ENCODE measurements at regions not wholly inside any gene's neighbourhood (a gene's known extent, or its start where the extent isn't known, plus 50 kb on each side); places are given as distances from the start of the nearest gene placed in this dataset.

DNA sequence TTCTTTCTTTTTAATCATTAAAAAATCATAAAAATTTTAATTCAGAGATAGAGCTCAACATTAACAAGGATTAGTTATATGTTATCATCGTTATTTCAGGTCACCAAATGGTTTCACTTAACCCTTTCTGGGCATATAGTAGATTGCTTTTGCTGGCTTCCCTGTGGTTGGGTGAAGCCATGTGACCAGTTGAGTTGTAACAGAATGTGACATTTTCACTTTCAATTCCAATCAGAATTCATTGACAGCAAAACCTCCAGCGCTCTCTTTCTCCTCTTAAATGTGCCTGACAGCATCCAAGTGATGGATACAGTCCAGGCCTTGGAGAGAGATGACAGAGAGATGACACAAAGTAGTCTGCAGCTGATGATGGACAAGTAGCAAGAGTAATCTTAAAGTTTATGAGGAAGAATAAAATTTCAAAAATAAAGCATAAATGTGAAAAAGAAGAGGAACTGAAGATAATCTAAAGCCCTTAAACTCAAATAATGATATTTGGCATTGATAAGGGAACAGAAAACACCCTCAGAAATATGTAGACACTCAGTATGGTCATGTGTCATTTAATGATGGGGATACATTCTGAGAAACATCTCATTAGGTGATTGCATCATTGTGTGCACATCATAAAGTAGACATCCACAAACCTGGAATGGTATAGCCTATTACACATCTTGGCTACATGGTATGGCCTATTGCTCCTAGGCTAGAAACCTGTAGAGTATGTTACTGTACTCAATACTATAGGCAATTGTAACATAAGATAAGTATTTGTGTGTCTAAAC lies 92.3 kb upstream of the QRFPR start:
- Mint-ChIP-seq H3K36me3 (ENCODE audit: low read depth) (peaks cover 5% of the 10 kb centered on the region; the same call in 1 of the 3 replicates), H3K27me3 (ENCODE audit: insufficient read depth, low read depth, poor library complexity) (peaks cover 2% of the 10 kb centered on the region), H3K9me3 (peaks cover 12% of the 10 kb centered on the region), H3K4me1 (no peaks in the 10 kb centered on the region; the same call in 2 of the 3 replicates), H3K4me3 (no peak overlapping the region), H3K27ac (no peak overlapping the region)
- no peaks in the 10 kb centered on the region for H3F3A ChIP-seq (replicated peaks; ENCODE audit: low read depth)
- no peak for TF ChIP-seq JUNB (IDR thresholded peaks at IDR 0.05; ENCODE audit: unreplicated experiment)
- no peak for TF ChIP-seq NANOG (IDR thresholded peaks at IDR 0.05; ENCODE audit: borderline replicate concordance)
- no peak for TF ChIP-seq POLR2AphosphoS5 (IDR thresholded peaks at IDR 0.05; ENCODE audit: low read depth)
- TF ChIP-seq, protein P1, sequence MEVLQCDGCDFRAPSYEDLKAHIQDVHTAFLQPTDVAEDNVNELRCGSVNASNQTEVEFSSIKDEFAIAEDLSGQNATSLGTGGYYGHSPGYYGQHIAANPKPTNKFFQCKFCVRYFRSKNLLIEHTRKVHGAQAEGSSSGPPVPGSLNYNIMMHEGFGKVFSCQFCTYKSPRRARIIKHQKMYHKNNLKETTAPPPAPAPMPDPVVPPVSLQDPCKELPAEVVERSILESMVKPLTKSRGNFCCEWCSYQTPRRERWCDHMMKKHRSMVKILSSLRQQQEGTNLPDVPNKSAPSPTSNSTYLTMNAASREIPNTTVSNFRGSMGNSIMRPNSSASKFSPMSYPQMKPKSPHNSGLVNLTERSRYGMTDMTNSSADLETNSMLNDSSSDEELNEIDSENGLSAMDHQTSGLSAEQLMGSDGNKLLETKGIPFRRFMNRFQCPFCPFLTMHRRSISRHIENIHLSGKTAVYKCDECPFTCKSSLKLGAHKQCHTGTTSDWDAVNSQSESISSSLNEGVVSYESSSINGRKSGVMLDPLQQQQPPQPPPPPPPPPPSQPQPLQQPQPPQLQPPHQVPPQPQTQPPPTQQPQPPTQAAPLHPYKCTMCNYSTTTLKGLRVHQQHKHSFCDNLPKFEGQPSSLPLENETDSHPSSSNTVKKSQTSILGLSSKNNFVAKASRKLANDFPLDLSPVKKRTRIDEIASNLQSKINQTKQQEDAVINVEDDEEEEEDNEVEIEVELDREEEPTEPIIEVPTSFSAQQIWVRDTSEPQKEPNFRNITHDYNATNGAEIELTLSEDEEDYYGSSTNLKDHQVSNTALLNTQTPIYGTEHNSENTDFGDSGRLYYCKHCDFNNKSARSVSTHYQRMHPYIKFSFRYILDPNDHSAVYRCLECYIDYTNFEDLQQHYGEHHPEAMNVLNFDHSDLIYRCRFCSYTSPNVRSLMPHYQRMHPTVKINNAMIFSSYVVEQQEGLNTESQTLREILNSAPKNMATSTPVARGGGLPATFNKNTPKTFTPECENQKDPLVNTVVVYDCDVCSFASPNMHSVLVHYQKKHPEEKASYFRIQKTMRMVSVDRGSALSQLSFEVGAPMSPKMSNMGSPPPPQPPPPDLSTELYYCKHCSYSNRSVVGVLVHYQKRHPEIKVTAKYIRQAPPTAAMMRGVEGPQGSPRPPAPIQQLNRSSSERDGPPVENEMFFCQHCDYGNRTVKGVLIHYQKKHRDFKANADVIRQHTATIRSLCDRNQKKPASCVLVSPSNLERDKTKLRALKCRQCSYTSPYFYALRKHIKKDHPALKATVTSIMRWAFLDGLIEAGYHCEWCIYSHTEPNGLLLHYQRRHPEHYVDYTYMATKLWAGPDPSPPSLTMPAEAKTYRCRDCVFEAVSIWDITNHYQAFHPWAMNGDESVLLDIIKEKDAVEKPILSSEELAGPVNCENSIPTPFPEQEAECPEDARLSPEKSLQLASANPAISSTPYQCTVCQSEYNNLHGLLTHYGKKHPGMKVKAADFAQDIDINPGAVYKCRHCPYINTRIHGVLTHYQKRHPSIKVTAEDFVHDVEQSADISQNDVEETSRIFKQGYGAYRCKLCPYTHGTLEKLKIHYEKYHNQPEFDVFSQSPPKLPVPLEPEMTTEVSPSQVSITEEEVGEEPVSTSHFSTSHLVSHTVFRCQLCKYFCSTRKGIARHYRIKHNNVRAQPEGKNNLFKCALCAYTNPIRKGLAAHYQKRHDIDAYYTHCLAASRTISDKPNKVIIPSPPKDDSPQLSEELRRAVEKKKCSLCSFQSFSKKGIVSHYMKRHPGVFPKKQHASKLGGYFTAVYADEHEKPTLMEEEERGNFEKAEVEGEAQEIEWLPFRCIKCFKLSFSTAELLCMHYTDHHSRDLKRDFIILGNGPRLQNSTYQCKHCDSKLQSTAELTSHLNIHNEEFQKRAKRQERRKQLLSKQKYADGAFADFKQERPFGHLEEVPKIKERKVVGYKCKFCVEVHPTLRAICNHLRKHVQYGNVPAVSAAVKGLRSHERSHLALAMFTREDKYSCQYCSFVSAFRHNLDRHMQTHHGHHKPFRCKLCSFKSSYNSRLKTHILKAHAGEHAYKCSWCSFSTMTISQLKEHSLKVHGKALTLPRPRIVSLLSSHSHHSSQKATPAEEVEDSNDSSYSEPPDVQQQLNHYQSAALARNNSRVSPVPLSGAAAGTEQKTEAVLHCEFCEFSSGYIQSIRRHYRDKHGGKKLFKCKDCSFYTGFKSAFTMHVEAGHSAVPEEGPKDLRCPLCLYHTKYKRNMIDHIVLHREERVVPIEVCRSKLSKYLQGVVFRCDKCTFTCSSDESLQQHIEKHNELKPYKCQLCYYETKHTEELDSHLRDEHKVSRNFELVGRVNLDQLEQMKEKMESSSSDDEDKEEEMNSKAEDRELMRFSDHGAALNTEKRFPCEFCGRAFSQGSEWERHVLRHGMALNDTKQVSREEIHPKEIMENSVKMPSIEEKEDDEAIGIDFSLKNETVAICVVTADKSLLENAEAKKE (CRISPR knock-in tag; IDR thresholded peaks at IDR 0.05): no peak
- TF ChIP-seq, protein P2, sequence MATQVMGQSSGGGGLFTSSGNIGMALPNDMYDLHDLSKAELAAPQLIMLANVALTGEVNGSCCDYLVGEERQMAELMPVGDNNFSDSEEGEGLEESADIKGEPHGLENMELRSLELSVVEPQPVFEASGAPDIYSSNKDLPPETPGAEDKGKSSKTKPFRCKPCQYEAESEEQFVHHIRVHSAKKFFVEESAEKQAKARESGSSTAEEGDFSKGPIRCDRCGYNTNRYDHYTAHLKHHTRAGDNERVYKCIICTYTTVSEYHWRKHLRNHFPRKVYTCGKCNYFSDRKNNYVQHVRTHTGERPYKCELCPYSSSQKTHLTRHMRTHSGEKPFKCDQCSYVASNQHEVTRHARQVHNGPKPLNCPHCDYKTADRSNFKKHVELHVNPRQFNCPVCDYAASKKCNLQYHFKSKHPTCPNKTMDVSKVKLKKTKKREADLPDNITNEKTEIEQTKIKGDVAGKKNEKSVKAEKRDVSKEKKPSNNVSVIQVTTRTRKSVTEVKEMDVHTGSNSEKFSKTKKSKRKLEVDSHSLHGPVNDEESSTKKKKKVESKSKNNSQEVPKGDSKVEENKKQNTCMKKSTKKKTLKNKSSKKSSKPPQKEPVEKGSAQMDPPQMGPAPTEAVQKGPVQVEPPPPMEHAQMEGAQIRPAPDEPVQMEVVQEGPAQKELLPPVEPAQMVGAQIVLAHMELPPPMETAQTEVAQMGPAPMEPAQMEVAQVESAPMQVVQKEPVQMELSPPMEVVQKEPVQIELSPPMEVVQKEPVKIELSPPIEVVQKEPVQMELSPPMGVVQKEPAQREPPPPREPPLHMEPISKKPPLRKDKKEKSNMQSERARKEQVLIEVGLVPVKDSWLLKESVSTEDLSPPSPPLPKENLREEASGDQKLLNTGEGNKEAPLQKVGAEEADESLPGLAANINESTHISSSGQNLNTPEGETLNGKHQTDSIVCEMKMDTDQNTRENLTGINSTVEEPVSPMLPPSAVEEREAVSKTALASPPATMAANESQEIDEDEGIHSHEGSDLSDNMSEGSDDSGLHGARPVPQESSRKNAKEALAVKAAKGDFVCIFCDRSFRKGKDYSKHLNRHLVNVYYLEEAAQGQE (IDR thresholded peaks at IDR 0.05; ENCODE audit: unreplicated experiment): no peak
- TF ChIP-seq, protein P3, sequence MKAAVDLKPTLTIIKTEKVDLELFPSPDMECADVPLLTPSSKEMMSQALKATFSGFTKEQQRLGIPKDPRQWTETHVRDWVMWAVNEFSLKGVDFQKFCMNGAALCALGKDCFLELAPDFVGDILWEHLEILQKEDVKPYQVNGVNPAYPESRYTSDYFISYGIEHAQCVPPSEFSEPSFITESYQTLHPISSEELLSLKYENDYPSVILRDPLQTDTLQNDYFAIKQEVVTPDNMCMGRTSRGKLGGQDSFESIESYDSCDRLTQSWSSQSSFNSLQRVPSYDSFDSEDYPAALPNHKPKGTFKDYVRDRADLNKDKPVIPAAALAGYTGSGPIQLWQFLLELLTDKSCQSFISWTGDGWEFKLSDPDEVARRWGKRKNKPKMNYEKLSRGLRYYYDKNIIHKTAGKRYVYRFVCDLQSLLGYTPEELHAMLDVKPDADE (IDR thresholded peaks at IDR 0.05): no peak
- TF ChIP-seq, protein P4, sequence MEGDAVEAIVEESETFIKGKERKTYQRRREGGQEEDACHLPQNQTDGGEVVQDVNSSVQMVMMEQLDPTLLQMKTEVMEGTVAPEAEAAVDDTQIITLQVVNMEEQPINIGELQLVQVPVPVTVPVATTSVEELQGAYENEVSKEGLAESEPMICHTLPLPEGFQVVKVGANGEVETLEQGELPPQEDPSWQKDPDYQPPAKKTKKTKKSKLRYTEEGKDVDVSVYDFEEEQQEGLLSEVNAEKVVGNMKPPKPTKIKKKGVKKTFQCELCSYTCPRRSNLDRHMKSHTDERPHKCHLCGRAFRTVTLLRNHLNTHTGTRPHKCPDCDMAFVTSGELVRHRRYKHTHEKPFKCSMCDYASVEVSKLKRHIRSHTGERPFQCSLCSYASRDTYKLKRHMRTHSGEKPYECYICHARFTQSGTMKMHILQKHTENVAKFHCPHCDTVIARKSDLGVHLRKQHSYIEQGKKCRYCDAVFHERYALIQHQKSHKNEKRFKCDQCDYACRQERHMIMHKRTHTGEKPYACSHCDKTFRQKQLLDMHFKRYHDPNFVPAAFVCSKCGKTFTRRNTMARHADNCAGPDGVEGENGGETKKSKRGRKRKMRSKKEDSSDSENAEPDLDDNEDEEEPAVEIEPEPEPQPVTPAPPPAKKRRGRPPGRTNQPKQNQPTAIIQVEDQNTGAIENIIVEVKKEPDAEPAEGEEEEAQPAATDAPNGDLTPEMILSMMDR (conservative IDR thresholded peaks at IDR 0.05; ENCODE audit: low read depth in 2 of 2): no peak
- no peak for TF ChIP-seq ZNF331 (CRISPR knock-in tag; IDR thresholded peaks at IDR 0.05; ENCODE audit: low read depth)
- TF ChIP-seq EZH2phosphoT487 (IDR thresholded peaks at IDR 0.05; ENCODE audit: unreplicated experiment): no peak
- no peak for TF ChIP-seq STAT1 (IDR thresholded peaks at IDR 0.05; ENCODE audit: unreplicated experiment)
- no peaks in the 10 kb centered on the region for H3K79me2 ChIP-seq (replicated peaks; ENCODE audit: insufficient read depth)
- no peak overlapping the region for H3K4me3 ChIP-seq
- H3K27me3 ChIP-seq (ENCODE audit: insufficient read depth): no peaks in the 10 kb centered on the region
- peaks cover 4% of the 10 kb centered on the region; the same call in 1 of the 2 replicates for H3K4me1 ChIP-seq (ENCODE audit: insufficient read depth)
- DNase-seq (ENCODE audit: low spot score): no peak
- no peaks in the 10 kb centered on the region for H4K20me1 ChIP-seq (replicated peaks; ENCODE audit: insufficient read depth)
- ATAC-seq: no peak
- peak overlapping the region; percentile 49; the same call in 1 of the 2 replicates for H2AFZ ChIP-seq
- no peak overlapping the region for H3K27ac ChIP-seq (ENCODE audit: low read depth)
- no peaks in the 10 kb centered on the region for H3K9me2 ChIP-seq (ENCODE audit: insufficient read depth)
- H3K4me2 ChIP-seq: no peak overlapping the region
- no peaks in the 10 kb centered on the region for H3K36me3 ChIP-seq (ENCODE audit: insufficient read depth)

Measured in GM23338 (cell line).